Fibroblast of pulmonary artery (primary cell): ENCODE measurements at regions not wholly inside any gene's neighbourhood (a gene's known extent, or its start where the extent isn't known, plus 50 kb on each side); places are given as distances from the start of the nearest gene placed in this dataset.

Experiments
- DNase-seq: peaks from one replicate; pipeline ENCODE4 v3.0.0-alpha.2; 2010; ENCODE audit warnings: low read depth
- H3K4me3 ChIP-seq: replicated peaks from 2 replicates; pipeline ENCODE4 v1.5.1; 2011; ENCODE audit warnings: low read depth, mild to moderate bottlenecking, control low read depth, low read length, moderate library complexity
- TF ChIP-seq, protein P1 (sequence below): IDR thresholded peaks from 2 replicates; pipeline ENCODE4 v1.5.1; 2011; ENCODE audit warnings: mild to moderate bottlenecking, control low read depth, low read length, inconsistent platforms; ENCODE audit errors: missing control alignments

DNA sequence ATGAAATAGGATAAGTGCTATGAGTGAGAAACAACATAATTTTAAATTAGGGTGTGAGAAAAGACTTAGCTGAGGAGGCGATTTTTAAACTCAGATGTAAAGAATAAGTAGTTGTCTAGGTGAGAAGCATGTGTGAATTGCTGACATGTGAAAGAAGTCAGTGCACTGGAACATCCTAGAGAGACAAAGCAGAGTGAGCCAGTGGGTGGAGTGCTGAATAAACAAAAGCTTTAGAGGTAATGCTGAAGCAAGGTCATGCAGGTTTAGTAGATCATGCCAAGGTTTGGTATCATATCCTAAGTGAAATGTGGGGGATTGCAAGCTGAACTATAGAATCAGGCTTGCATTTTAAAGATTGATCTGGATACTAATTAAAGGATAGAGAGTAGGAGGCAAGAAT is 89.4 kb downstream of the KIF2B start:
- TF ChIP-seq, protein P1, sequence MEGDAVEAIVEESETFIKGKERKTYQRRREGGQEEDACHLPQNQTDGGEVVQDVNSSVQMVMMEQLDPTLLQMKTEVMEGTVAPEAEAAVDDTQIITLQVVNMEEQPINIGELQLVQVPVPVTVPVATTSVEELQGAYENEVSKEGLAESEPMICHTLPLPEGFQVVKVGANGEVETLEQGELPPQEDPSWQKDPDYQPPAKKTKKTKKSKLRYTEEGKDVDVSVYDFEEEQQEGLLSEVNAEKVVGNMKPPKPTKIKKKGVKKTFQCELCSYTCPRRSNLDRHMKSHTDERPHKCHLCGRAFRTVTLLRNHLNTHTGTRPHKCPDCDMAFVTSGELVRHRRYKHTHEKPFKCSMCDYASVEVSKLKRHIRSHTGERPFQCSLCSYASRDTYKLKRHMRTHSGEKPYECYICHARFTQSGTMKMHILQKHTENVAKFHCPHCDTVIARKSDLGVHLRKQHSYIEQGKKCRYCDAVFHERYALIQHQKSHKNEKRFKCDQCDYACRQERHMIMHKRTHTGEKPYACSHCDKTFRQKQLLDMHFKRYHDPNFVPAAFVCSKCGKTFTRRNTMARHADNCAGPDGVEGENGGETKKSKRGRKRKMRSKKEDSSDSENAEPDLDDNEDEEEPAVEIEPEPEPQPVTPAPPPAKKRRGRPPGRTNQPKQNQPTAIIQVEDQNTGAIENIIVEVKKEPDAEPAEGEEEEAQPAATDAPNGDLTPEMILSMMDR = no peak
- DNase-seq = no peak
- H3K4me3 ChIP-seq = no peak overlapping the region

DNA sequence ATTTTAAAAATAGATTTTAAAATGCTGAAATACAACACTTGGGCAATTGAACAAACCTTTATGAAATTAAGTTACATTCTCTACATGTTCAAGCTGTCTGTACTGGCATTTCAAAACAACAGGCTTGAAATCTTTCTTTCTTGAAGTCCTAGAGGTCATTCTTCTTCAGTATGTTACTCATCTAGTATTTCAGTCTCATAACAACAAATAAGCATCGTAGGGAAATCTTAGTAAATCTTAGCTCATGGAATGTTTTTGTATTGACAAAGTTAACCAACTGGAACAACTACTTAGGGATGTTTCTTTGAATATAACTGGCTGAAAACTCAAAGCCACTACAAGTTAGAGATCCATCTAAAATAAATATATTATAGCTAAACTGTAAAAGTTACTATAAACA is 96.6 kb downstream of the KIF2B start:
- TF ChIP-seq, protein P1 = no peak
- no peak for DNase-seq

DNA sequence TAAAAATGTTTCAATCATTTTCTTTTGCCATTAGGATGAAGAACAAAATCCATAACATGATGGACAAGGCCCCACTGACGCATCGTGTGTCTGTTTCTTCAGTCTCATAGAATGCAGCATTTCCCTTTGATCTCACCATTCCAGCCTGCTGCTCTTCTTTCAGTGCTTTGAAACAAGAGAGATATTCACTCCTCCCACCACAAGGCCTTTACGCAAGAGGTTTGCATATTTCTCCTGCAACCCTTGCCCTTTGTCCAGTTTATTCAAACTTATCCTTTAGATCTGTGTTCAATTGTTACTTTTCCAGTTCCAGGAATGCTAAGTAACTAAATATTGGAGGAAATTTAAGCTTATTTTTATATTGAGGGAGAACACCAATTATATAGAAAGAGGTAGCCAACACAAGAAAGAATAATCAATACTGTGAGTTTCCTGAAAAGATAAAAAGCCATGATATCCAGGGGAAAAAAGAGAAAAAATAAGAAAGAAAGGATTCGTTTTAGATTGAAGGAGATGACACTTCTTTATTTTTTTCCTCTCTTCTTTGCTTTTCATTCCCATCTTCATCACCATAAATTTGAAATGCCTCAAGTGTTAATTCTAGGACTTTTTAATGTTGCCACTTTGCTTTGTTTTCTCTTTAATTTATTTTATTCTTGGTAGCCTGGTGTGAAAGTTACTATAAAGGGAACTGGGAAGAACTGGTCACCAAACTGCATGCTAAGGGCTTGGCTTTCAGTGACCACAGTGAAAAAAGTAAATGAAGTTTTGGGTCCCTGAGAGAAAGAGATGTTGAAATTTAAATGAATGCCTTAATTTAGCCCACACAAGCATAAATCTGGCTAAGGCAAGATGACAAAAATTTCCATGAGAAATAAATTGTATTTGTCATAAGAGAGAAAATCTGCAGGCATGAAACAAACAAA is 102.1 kb downstream of the KIF2B start:
- H3K4me3 ChIP-seq = no peak overlapping the region
- DNase-seq = no peak

More for the DNA sequence above, 96.6 kb downstream of the KIF2B start:
- no peak overlapping the region for H3K4me3 ChIP-seq

DNA sequence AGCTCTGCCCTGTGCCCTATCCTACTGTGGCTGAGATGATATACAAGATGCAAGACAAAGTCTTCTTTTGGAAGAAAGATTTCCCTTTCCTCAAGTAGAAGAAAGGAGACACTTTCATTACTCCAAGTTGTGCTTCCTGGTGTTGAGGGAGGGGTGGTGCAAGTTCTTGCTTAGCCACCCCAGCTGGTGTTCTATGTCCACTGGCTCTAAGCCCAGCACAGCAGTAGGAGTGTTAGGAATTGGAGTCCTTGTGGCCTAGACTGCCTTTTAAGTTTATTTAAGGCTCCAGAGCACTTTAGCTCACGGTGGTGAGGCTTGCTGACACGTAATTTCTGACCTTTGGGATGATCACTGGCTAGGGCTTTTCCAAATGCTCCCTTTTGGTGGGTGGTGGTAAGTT is 109.7 kb downstream of the KIF2B start:
- TF ChIP-seq, protein P1 = no peak
- DNase-seq = no peak

More for the DNA sequence above, 102.1 kb downstream of the KIF2B start:
- TF ChIP-seq, protein P1 = no peak

DNA sequence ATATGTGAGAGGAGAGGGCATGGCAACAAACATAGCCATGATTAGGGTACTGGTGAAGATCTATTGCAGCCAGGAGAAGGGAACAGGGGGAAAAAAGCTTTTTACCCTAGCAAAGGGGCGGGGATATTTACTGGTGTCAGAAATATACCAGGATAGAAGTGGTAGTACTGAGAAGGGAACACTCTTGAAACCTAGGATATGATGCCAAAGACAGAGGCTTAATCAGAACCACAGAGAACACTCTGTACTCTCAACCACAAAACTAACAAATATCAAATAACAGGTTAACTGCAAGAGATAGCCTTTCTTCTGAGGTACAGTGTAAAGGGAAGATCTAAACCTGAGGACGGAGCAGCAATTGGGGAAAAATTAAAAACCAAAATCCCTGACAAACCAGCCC is 112.2 kb downstream of the KIF2B start:
- DNase-seq = no peak
- no peak overlapping the region for H3K4me3 ChIP-seq
- TF ChIP-seq, protein P1 = no peak

More for the DNA sequence above, 109.7 kb downstream of the KIF2B start:
- H3K4me3 ChIP-seq = no peak overlapping the region

DNA sequence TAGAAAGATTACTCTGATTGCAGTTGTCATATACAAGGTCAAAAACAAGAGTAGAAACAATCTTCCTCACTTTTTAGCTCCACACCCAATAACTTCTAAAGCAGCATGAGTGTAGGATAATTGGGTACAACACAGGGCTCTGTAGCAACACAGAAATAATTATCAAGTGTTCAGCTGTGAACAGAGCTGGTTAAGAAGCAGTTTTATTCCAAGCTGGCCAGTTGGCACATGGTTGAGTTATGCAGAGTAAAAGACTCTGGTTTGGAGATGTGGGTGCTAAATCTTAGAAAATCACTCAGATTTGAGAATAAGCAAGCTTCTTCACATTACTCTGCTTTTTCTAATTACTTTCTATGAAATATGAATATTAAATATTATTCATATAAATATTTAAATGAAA is 118.5 kb downstream of the KIF2B start:
- TF ChIP-seq, protein P1 = no peak
- H3K4me3 ChIP-seq = no peak overlapping the region

More for the DNA sequence above, 118.5 kb downstream of the KIF2B start:
- no peak for DNase-seq
